Kidney tubule cell (primary cell): ENCODE measurements at regions not wholly inside any gene's neighbourhood (a gene's known extent, or its start where the extent isn't known, plus 50 kb on each side); places are given as distances from the start of the nearest gene placed in this dataset.

Experiments used
- DNase-seq: peaks from one replicate; pipeline ENCODE4 v3.0.0-alpha.2; 2018; ENCODE audit warnings: low spot score

- DNase-seq = peak; percentile 25
Observed at GRCh38 chr1:243916160-243916559, 66.1 kb upstream of the AKT3 start.

- DNase-seq = no peak
Observed at GRCh38 chr1:243912347-243912746, 62.3 kb upstream of the AKT3 start.

GRCh38 chr1:243910607-243911006 lies 60.6 kb upstream of the AKT3 start:
- no peak for DNase-seq

DNA sequence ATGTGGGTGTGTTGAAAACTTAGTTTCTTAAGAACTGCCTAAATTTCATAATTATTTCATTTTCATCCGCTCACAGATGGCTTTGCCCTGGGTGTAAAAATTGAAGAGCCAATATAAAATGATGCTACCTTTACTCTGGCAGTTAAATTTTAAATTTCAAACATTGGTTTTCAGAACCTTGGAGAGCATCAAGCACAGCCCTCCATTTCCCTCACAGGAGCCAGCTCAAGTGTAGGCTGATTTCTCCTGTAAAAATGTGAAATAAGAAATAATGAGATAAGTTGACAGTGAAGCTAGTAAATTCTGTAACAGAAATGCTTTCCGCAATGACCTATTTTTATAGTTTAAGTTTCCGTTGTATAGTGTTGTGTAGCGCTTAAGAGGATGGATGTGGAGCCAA lies 53.9 kb upstream of the AKT3 start:
- DNase-seq = no peak

- no peak for DNase-seq
Observed at GRCh38 chr1:243903041-243903440, 53.0 kb upstream of the AKT3 start.

DNA sequence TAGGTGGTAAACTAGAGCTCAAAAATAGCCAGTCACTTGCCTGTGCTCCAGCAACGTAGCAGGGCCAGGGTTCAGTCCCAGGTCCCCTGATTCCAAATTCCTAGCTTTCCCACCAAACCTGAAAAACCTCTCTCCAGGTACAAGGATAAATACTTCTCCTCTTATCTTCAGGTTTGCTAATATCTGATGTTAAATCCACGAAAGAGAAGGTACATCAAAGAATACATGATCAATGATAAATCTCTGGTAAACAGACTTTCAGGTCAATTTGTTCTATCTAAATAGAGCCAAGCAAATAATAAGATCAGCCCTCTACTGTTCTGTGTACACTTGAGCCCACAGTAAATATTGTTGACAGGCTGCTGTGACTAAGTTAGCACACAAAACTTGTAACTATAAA lies 52.1 kb upstream of the AKT3 start:
- no peak for DNase-seq
